Activated CD4-positive, alpha-beta T cell treated with anti-CD3 and anti-CD28 coated beads, Interleukin-2, Interleukin-4, amounts not matched to agents 100 ng/mL and 50 ng/mL, durations not matched to agents 16 hours and 8 hours (primary cell): ENCODE measurements at regions not wholly inside any gene's neighbourhood (a gene's known extent, or its start where the extent isn't known, plus 50 kb on each side); places are given as distances from the start of the nearest gene placed in this dataset.
"Not testable (repeated sequence)": the region's sequence is repeated elsewhere in the genome, so short reads cannot be mapped to it uniquely, and the experiment has no call there.

ENCODE experiments used
- DNase-seq: peaks from one replicate; pipeline ENCODE4 v3.0.0-alpha.2; 2020; ENCODE audit warnings: low spot score

- no peak for DNase-seq
These were observed 600.7 kb downstream of the IRS1 start for GRCh38 chr2:226198956-226199355.

- DNase-seq: no peak
These were observed 609.0 kb downstream of the IRS1 start for GRCh38 chr2:226190479-226191252.

GRCh38 chr2:226189061-226189460, 610.6 kb downstream of the IRS1 start:
- no peak for DNase-seq

- no peak for DNase-seq
These were observed 612.0 kb downstream of the IRS1 start for GRCh38 chr2:226187616-226188015.

GRCh38 chr2:226187156-226187555, 612.5 kb downstream of the IRS1 start:
- no peak for DNase-seq

GRCh38 chr2:226185616-226186211, 613.9 kb downstream of the IRS1 start:
- no peak for DNase-seq

GRCh38 chr2:226184940-226185615, 614.5 kb downstream of the IRS1 start:
- DNase-seq: no peak

- no peak for DNase-seq
These were observed 615.1 kb downstream of the IRS1 start for GRCh38 chr2:226184540-226184939.

GRCh38 chr2:226183550-226183949, 616.1 kb downstream of the IRS1 start:
- no peak for DNase-seq

GRCh38 chr2:226183033-226183432, 616.6 kb downstream of the IRS1 start:
- DNase-seq: no peak

GRCh38 chr2:226181909-226182308, 617.7 kb downstream of the IRS1 start:
- DNase-seq: no peak

- DNase-seq: no peak
These were observed 619.2 kb downstream of the IRS1 start for GRCh38 chr2:226180281-226180884.

- no peak for DNase-seq
These were observed 620.6 kb downstream of the IRS1 start for GRCh38 chr2:226179010-226179409.

- DNase-seq: no peak
These were observed 623.2 kb downstream of the IRS1 start for GRCh38 chr2:226176283-226176984.

- no peak for DNase-seq
These were observed 625.2 kb downstream of the IRS1 start for GRCh38 chr2:226174390-226174789.

- DNase-seq: no peak
These were observed 626.7 kb downstream of the IRS1 start for GRCh38 chr2:226172939-226173338.

- no peak for DNase-seq
These were observed 627.3 kb downstream of the IRS1 start for GRCh38 chr2:226172309-226172708.

GRCh38 chr2:226169751-226170581, 629.7 kb downstream of the IRS1 start:
- DNase-seq: no peak

- DNase-seq: no peak
These were observed 631.0 kb downstream of the IRS1 start for GRCh38 chr2:226168496-226169160.

- DNase-seq: no peak
These were observed 635.1 kb downstream of the IRS1 start for GRCh38 chr2:226164512-226164911.

- not testable (repeated sequence) for DNase-seq
These were observed 639.0 kb downstream of the IRS1 start for GRCh38 chr2:226160617-226161016.
